GM12878 (cell line): ENCODE measurements at regions not wholly inside any gene's neighbourhood (a gene's known extent, or its start where the extent isn't known, plus 50 kb on each side); places are given as distances from the start of the nearest gene placed in this dataset.

Source experiments
- ATAC-seq: fragments of 200-7000 bp; cut with Tn5 transposase; 3 replicates; pipeline ENCODE4 v1.9.1; 2020; ENCODE audit warnings: mild to moderate bottlenecking, moderate library complexity
- BruUV-seq: library from RNA; stranded (reverse); fragments of 400-500 nt; replicated peaks from 2 replicates; lab custom pipeline; 2021; lab: Mats Ljungman, UMichigan
- CTCF ChIA-PET: fragments of 300-600 bp; sonication (Branson Sonifier 250); formaldehyde crosslinking; extraction: SDS; loops from one replicate; lab custom pipeline; 2021; ENCODE audit warnings: inconsistent platforms; lab: Yijun Ruan, JAX
- POLR2A ChIA-PET: fragments of 350-600 bp; formaldehyde crosslinking; extraction: SDS; loops from one replicate; lab custom pipeline; 2021; ENCODE audit warnings: inconsistent platforms; lab: Charles Lee
- RAD21 ChIA-PET: fragments of 300-600 bp; sonication (Branson Sonifier 250); formaldehyde crosslinking; loops from one replicate; lab custom pipeline; 2023; ENCODE audit warnings: antibody characterized with exemption; ENCODE audit not compliant: unreplicated experiment; lab: Charles Lee
- SMC1A ChIA-PET: fragments of 300-600 bp; sonication (Branson Sonifier 250); formaldehyde crosslinking; loops from one replicate; lab custom pipeline; 2023; ENCODE audit not compliant: unreplicated experiment, uncharacterized antibody; lab: Charles Lee
- DNase-seq: peaks from one replicate; pipeline ENCODE4 v3.0.0-alpha.2; 2011; ENCODE audit warnings: low read depth, low spot score
- FAIRE-seq: peaks from 3 replicates; lab custom pipeline; 2011; peaks lifted over from hg19 to GRCh38; lab: Jason Lieb, UNC
- H2AFZ ChIP-seq: 2 replicates; pipeline ENCODE4 v1.6.0; 2011; ENCODE audit warnings: low read depth, low read length, control low read depth; ENCODE audit not compliant: control insufficient read depth
- H3K27ac ChIP-seq: 2 replicates; pipeline ENCODE4 v1.5.1; 2011; ENCODE audit warnings: control low read depth; ENCODE audit not compliant: control insufficient read depth, insufficient read depth
- H3K27me3 ChIP-seq, 2 experiments: replicated peaks in 1 of 2; 2 replicates each; pipeline versions ENCODE4 v1.6.0 to v1.6.1; 2011; ENCODE audit warnings: low read length in 1 of 2; ENCODE audit not compliant: control insufficient read depth in 2 of 2, insufficient read depth in 2 of 2
- H3K36me3 ChIP-seq, 2 experiments: 2 replicates each; pipeline ENCODE4 v1.5.1; 2011; ENCODE audit warnings: low read length in 1 of 2; ENCODE audit not compliant: control insufficient read depth in 2 of 2, insufficient read depth in 2 of 2
- H3K4me1 ChIP-seq: 2 replicates; pipeline ENCODE4 v1.6.1; 2011; ENCODE audit warnings: mild to moderate bottlenecking, low read length, moderate library complexity, mixed read lengths; ENCODE audit not compliant: control insufficient read depth, insufficient read depth
- H3K4me2 ChIP-seq: 2 replicates; pipeline ENCODE4 v1.6.0; 2011; ENCODE audit warnings: control low read depth; ENCODE audit not compliant: control insufficient read depth, insufficient read depth
- H3K4me3 ChIP-seq: fragments of 200-600 bp; sonication (generic); 2 replicates; pipeline ENCODE4 v1.5.1; 2016
- H3K79me2 ChIP-seq: 2 replicates; pipeline ENCODE4 v1.6.0; 2011; ENCODE audit warnings: low read length; ENCODE audit not compliant: control insufficient read depth, insufficient read depth
- H3K9ac ChIP-seq: 2 replicates; pipeline ENCODE4 v1.8.0; 2011; ENCODE audit warnings: low read length, control low read depth, mixed read lengths; ENCODE audit not compliant: control insufficient read depth, insufficient read depth
- H3K9me3 ChIP-seq: replicated peaks from 3 replicates; pipeline ENCODE4 v1.5.1; 2011; ENCODE audit warnings: mild to moderate bottlenecking, low read length; ENCODE audit not compliant: control insufficient read depth, insufficient read depth
- H4K20me1 ChIP-seq: 2 replicates; pipeline ENCODE4 v1.6.0; 2011; ENCODE audit not compliant: control insufficient read depth, insufficient read depth
- CBX3 ChIP-seq: fragments of 200-600 bp; sonication (generic); IDR thresholded peaks from 2 replicates; pipeline ENCODE4 v1.6.1; 2016; ENCODE audit warnings: low read depth, borderline replicate concordance
- EGR1 ChIP-seq, 2 experiments: IDR thresholded peaks; 1 replicate in 1 of 2; 2 replicates in 1 of 2; pipeline ENCODE4 v1.6.1; 2011 to 2012; ENCODE audit warnings: low read depth in 2 of 2, low read length in 2 of 2, borderline replicate concordance in 1 of 2, mild to moderate bottlenecking in 1 of 2, moderate library complexity in 1 of 2
- ETV6 ChIP-seq, 2 experiments: fragments of 450-650 bp in 1 of 2; IDR thresholded peaks in 1 of 2; conservative IDR thresholded peaks in 1 of 2; 2 replicates each; pipeline ENCODE4 v1.6.1; 2014; ENCODE audit warnings: antibody characterized with exemption in 1 of 2, borderline replicate concordance in 1 of 2, low read depth in 1 of 2, mild to moderate bottlenecking in 1 of 2, moderate library complexity in 1 of 2
- HDGF ChIP-seq: fragments of 450-650 bp; IDR thresholded peaks from 2 replicates; pipeline ENCODE4 v1.6.1; 2016; ENCODE audit warnings: antibody characterized with exemption
- PML ChIP-seq: IDR thresholded peaks from 2 replicates; pipeline ENCODE4 v1.6.1; 2012; ENCODE audit warnings: low read length, inconsistent platforms
- RUNX3 ChIP-seq: IDR thresholded peaks from 2 replicates; pipeline ENCODE4 v1.6.1; 2012; ENCODE audit warnings: low read length, inconsistent platforms
- SREBF1 ChIP-seq: IDR thresholded peaks from 2 replicates; pipeline ENCODE4 v1.6.1; 2012; ENCODE audit warnings: mild to moderate bottlenecking, low read length
- SREBF2 ChIP-seq: IDR thresholded peaks from 2 replicates; pipeline ENCODE4 v1.6.1; 2012; ENCODE audit warnings: mild to moderate bottlenecking, low read length
- STAT3 ChIP-seq: IDR thresholded peaks from 2 replicates; pipeline ENCODE4 v1.6.1; 2011; ENCODE audit warnings: low read depth, low read length, improper control_type of control experiment
- SUZ12 ChIP-seq: fragments of 200-600 bp; sonication (generic); IDR thresholded peaks from one replicate; pipeline ENCODE4 v1.6.1; 2018; ENCODE audit warnings: antibody characterized with exemption, mild to moderate bottlenecking; ENCODE audit not compliant: unreplicated experiment
- ZNF24 ChIP-seq: fragments of 450-650 bp; IDR thresholded peaks from 2 replicates; pipeline ENCODE4 v1.6.1; 2017; ENCODE audit warnings: antibody characterized with exemption, mild to moderate bottlenecking
- WGBS: methylation state at CpG from one replicate; pipeline ENCODE4 v1.1.6; 2016; ENCODE audit warnings: low lambda C conversion rate; ENCODE audit not compliant: insufficient replicate concordance, insufficient coverage; ENCODE audit errors: missing lambda C conversion rate; 5-methylcytosine and 5-hydroxymethylcytosine counted together
- in situ Hi-C: fragments of 300-500 bp; cut with MboI; formaldehyde crosslinking; loops from 9 replicates; pipeline ENCODE4 v1.14.3; 2018; ENCODE audit warnings: mixed read lengths
- intact Hi-C: fragments of 100-400 bp; cut with micrococcal nuclease; formaldehyde crosslinking; loops from one replicate; pipeline ENCODE4 v1.14.2; 2022; ENCODE audit not compliant: unreplicated experiment
- TF ChIP-seq, protein P1 (sequence below): fragments of 450-650 bp; IDR thresholded peaks from 2 replicates; pipeline ENCODE4 v1.6.1; 2017; ENCODE audit warnings: mild to moderate bottlenecking

DNA sequence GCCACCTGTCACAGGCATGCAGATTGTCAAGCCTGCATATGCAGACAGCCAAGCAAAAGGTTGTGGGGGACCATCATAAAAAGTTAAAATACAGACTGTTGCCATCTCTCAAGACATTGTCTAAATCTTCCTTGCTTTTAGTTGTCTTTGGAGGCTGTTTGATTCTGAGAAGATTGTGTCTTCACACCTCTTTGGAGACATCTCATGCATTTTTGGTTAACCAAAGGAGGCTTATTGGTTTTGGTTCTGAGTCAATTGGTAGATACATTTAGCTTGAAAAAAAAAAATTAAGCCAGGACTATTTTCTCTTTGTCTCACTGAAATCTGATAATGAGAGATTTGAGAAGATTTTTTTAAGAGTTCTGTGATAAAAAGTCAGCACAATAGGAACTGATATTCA is 217.6 kb downstream of the LYPLAL1 start:
- Histone ChIP-seq H4K20me1 (no peaks in the 10 kb centered on the region), H3K4me3 (no peak overlapping the region), H3K79me2 (no peaks in the 10 kb centered on the region), H2AFZ (no peak overlapping the region), H3K27ac (no peak overlapping the region), H3K4me2 (no peak overlapping the region), H3K27me3 (no peaks in the 10 kb centered on the region), H3K9ac (no peak overlapping the region), H3K36me3 (no peaks in the 10 kb centered on the region)
- in situ Hi-C loops = no loop called here
- RAD21 ChIA-PET = no interaction called here
- ATAC-seq = no peak
- SMC1A ChIA-PET = no interaction called here
- FAIRE-seq = no peak
- no peak for DNase-seq
- intact Hi-C loops = no loop called here
- BruUV-seq = no TSS peak
- POLR2A ChIA-PET = interaction anchor here (0.7 kb wide), 1 partner anchor 1501 kb away, joined by 10 read pairs; no protein-coding TSS in a partner anchor
- TF ChIP-seq PML = no peak
- TF ChIP-seq SUZ12 = no peak
- no peak for TF ChIP-seq SREBF2
- TF ChIP-seq CBX3 = no peak
- TF ChIP-seq RUNX3 = peak; percentile 56
- no peak for TF ChIP-seq ETV6 (conservative IDR thresholded peaks at IDR 0.05 in 1 of 2, IDR thresholded peaks at IDR 0.05 in 1 of 2; ENCODE audit: borderline replicate concordance in 1 of 2, low read depth in 1 of 2)
- no peak for TF ChIP-seq ZNF24
- TF ChIP-seq SREBF1 = no peak
- TF ChIP-seq, all 136 proteins: peak for 1
- H3K9me3 ChIP-seq = no peaks in the 10 kb centered on the region; the same call in 1 of the 3 replicates
- H3K4me1 ChIP-seq = no peaks in the 10 kb centered on the region
- CTCF ChIA-PET = interaction anchor here (1.0 to 1.2 kb wide), 2 partner anchors 8 to 325 kb away, joined by 3 to 5 read pairs; no protein-coding TSS in a partner anchor

DNA sequence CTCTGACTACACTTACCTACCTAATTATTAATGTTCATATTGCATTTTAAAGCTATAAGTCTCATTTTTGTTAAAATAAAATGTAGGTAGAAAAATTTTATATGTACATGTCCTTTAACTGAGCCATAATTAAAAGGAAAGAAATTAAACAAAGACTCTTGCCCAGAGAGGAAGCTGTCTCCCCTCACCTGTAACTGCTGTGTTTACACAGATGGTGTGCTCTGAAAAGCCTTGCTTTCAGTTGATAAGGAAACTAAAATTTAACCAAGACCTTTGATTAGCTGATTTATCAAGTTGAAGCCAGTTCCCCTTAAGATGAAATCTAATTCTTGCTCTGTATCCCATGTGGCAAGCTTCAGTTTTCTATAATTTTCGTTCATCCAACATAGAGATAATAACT is 213.5 kb downstream of the LYPLAL1 start:
- Histone ChIP-seq H3K9ac (no peak overlapping the region), H3K79me2 (no peaks in the 10 kb centered on the region), H3K27me3 (no peaks in the 10 kb centered on the region), H3K36me3 (no peaks in the 10 kb centered on the region), H3K27ac (no peak overlapping the region), H4K20me1 (no peaks in the 10 kb centered on the region), H3K4me1 (no peaks in the 10 kb centered on the region), H3K9me3 (no peaks in the 10 kb centered on the region), H3K4me3 (no peak overlapping the region), H2AFZ (no peak overlapping the region), H3K4me2 (no peak overlapping the region)
- in situ Hi-C loops = no loop called here
- DNase-seq (no peak), ATAC-seq (no peak), FAIRE-seq (peak; percentile 13)
- WGBS = 45% methylated on average over 1 of the region's 1 CpG
- CTCF ChIA-PET = interaction anchor here (1.0 to 1.7 kb wide), 2 partner anchors 8 to 426 kb away, joined by 3 to 5 read pairs; no protein-coding TSS in a partner anchor
- BruUV-seq = no TSS peak
- SMC1A ChIA-PET = interaction anchor here (0.6 to 1.0 kb wide), 2 partner anchors 48 to 273 kb away, joined by 3 read pairs; no protein-coding TSS in a partner anchor
- TF ChIP-seq STAT3 = no peak
- TF ChIP-seq EGR1 (IDR thresholded peaks at IDR 0.05; ENCODE audit: borderline replicate concordance in 1 of 2, low read depth in 2 of 2, low read length in 2 of 2) = no peak
- TF ChIP-seq, protein P1, sequence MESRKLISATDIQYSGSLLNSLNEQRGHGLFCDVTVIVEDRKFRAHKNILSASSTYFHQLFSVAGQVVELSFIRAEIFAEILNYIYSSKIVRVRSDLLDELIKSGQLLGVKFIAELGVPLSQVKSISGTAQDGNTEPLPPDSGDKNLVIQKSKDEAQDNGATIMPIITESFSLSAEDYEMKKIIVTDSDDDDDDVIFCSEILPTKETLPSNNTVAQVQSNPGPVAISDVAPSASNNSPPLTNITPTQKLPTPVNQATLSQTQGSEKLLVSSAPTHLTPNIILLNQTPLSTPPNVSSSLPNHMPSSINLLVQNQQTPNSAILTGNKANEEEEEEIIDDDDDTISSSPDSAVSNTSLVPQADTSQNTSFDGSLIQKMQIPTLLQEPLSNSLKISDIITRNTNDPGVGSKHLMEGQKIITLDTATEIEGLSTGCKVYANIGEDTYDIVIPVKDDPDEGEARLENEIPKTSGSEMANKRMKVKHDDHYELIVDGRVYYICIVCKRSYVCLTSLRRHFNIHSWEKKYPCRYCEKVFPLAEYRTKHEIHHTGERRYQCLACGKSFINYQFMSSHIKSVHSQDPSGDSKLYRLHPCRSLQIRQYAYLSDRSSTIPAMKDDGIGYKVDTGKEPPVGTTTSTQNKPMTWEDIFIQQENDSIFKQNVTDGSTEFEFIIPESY = no peak
- no peak for TF ChIP-seq HDGF
- intact Hi-C loops = loop anchor here (2.0 to 10.0 kb wide), 4 partner anchors 182 to 1050 kb away; no protein-coding TSS in a partner anchor
- RAD21 ChIA-PET = no interaction called here
- POLR2A ChIA-PET = no interaction called here
